CD4-positive, alpha-beta T cell treated with Interleukin-21 for 1 hour (primary cell): ENCODE measurements at regions not wholly inside any gene's neighbourhood (a gene's known extent, or its start where the extent isn't known, plus 50 kb on each side); places are given as distances from the start of the nearest gene placed in this dataset.

Source experiments
- DNase-seq: peaks from one replicate; pipeline ENCODE4 v3.0.0-alpha.2; 2020

GRCh38 chr11:13225038-13226001 lies 52.3 kb upstream of the BMAL1 start:
- DNase-seq: no peak

GRCh38 chr11:13227676-13228255 lies 49.8 kb upstream of the BMAL1 start:
- DNase-seq: no peak
